Retina (tissue), 1 donor: ENCODE measurements at regions not wholly inside any gene's neighbourhood (a gene's known extent, or its start where the extent isn't known, plus 50 kb on each side); places are given as distances from the start of the nearest gene placed in this dataset.
"Not testable (repeated sequence)": the region's sequence is repeated elsewhere in the genome, so short reads cannot be mapped to it uniquely, and the experiment has no call there.

Source experiments
- DNase-seq: peaks from one replicate; pipeline ENCODE4 v3.0.0-alpha.2; 2016

DNA sequence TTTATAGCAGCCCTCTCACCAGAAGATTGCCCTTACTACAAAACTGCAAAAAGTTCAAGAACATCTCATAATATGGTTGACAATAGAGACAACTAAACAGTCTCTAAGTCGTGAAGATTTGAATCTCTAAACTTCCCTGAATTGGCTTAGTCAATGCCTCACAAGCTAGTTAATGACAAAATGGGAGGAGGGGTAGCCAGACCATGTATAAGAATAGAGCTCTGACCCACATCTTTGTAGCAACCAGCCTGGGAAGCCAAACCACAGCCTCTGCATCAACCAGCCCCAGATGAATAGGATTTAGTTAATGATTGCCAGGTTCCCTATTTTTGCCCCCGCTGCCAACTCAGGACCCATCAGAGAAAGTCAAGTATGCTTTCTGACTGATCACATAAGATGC, 1265.9 kb upstream of the PCDH10 start:
- not testable (repeated sequence) for DNase-seq

DNA sequence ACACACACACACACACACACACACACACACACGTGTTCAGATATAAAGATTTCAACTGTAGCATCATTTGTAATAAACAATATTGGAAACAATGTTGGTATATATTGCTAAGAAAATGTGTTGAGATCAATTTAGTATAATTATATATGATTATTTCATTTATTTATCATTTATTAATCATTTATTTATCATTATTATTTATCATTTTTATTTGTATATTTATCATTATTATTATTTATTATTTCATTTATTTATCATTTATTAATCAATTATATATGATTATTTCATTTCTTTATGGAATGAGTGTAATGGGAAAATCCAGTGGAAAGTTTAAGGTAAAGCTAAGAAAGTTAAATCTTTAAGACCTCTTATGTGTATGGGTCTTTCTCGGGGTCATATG, 1223.4 kb upstream of the PCDH10 start:
- not testable (repeated sequence) for DNase-seq

GRCh38 chr4:131967646-131968045, 1181.4 kb upstream of the PCDH10 start:
- not testable (repeated sequence) for DNase-seq

- DNase-seq, result peak; percentile 7
Measured at GRCh38 chr4:131974730-131975129, 1174.4 kb upstream of the PCDH10 start.

DNA sequence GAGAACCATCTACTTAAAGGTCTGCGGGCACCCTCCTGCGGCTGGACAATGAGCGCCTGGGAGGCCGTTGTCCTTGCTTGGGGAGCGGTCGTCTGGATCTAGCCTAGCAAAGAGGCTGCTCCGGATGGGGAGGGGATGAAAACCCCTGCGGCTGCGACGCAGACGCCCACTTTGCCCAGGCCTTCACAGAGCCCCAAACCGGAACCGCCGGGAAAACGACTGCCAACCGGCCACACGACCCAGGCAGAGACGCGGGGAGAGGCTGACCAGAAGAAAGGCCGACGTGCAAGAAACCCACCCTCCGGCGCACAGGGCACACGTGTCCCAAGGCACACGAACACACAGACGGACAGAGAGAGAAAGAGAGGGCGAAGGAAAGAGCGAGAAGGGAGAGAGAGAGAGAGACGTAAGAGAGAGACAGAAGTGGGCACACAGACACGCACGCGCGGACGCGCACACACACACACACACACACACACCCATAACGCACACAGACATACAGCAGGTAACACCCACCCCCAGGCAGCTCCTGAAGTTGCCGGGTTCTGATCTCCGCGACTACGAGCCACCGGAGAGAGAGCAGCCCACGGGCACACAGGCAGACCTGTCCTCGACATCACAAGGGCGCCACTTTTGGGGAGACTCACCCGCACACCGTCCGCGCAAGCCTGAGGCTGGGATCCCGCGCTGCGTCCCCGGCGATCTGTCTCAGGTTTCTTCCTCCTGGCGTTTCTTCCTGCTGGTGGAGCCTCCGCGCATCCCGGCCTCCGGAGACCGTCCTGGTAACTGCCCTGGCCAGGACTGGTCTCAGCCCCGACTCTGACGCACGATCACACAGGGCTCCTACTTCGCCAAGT, 1173.6 kb upstream of the PCDH10 start:
- DNase-seq, result peak; percentile 21

- DNase-seq, result not testable (repeated sequence)
Measured at GRCh38 chr4:131976133-131977002, 1172.7 kb upstream of the PCDH10 start.

DNA sequence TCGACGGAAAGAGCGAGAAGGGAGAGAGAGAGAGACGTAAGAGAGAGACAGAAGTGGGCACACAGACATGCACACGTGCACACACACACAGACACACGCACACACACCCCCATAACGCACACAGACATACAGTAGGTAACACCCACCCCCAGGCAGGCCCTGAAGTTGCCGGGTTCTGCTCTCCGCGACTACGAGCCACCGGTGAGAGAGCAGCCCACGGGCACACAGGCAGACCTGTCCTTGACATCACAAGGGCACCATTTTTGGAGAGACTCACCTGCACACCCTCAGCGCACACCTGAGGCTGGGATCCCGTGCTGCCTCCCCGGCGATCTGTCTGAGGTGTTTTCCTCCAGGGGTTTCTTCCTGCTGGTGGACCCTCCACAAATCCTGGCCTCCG, 1171.0 kb upstream of the PCDH10 start:
- DNase-seq, result no peak

- no peak for DNase-seq
Measured at GRCh38 chr4:131989576-131989975, 1159.5 kb upstream of the PCDH10 start.

GRCh38 chr4:132001542-132001941, 1147.6 kb upstream of the PCDH10 start:
- DNase-seq, result no peak

DNA sequence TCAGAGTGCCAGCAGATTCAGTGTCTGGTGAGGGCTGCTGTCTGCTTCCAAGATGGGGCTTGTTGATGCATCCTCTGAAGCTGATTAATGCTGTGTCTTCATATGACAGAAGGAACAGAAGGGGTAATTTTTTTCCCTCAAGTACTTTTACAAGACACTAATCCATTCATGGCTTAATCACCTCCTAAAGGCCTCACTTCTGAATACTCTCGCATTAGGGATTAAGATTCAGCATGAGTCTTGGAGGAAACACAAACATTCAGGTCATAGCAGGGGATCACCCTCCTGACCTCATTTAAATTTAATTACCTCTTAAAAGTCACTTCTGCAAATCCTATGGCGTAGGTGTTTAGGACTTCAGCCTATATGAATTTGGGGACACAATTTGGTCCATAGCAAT, 1145.5 kb upstream of the PCDH10 start:
- DNase-seq, result no peak

- DNase-seq, result no peak
Measured at GRCh38 chr4:132015321-132015720, 1133.8 kb upstream of the PCDH10 start.

DNA sequence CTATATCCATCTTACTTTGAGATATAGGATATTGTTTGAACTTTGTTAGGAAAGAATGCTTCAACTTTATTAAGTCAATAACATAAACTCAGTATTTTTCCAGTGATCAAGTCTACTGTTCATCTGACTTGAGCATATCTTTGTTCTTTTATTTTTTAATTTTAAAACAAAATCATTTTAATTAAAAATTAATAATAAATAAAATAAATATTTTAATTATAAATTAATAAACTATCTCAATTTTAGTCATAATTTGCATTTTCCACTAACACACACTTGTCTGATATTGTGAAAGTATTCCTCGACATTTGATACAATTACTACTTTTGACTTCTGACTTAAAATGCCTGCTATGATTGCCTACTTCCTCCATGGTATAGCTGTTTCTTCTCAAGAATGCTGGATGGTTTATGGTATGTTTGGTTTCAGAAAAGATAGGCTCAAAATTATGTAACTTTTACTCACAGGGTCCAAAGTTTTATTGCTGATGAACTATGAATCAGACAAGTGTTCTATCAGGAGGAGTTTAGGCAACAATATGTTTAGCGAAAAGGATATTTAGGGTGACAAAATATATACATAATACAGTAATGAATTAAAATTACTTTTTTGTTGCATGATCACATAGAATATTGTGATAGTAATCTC, 1132.3 kb upstream of the PCDH10 start:
- no peak for DNase-seq

GRCh38 chr4:132026166-132026565, 1122.9 kb upstream of the PCDH10 start:
- no peak for DNase-seq

- no peak for DNase-seq
Measured at GRCh38 chr4:132026816-132027215, 1122.3 kb upstream of the PCDH10 start.

DNA sequence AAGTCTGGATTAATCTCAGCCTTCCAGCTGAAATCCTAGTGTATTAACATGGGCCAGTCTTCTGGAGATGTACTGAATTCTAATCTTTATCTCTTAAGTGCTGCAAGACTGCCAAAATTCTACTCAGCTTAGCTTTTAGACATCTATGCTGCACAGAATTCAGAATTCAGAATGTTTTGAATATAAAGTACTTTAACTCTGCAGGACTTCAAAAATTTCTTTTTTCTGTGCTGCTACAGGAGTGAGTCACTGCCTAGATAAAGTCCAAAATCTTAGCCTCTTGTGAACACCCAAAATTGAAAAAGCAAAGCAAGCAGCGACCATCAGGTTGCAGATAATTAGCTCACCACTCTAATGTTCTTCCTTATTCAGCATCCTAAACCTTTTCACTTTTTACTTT, 1092.6 kb upstream of the PCDH10 start:
- no peak for DNase-seq

GRCh38 chr4:132059227-132059626, 1089.9 kb upstream of the PCDH10 start:
- DNase-seq, result no peak

GRCh38 chr4:132062611-132063239, 1086.4 kb upstream of the PCDH10 start:
- DNase-seq, result no peak

GRCh38 chr4:132063829-132064228, 1085.3 kb upstream of the PCDH10 start:
- no peak for DNase-seq

DNA sequence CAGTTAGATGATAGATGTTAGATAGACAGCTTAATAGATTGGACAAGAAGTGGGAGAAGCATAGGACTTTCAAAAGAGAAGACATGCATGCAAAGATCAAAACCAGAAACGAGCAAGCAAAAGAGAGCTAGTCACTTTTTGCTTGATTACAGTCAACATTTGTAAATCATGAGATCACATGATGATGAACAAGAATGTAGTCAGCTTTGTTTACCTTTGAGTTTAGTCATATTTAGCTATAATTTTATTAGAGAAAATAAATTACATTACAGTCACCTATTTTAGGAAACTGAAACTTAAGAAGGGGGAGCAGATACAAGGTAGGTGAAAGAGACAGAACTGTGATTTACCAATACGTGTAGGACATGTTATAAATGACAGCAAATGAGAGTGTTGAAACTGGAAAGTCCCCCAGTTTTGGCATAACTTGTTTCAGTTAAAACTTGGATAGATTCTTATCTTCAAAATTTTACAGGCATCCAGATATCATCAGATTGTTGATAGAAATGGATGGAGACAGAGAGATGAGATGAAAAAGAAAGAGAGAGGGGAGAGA, 1083.1 kb upstream of the PCDH10 start:
- no peak for DNase-seq

GRCh38 chr4:132071815-132072214, 1077.3 kb upstream of the PCDH10 start:
- no peak for DNase-seq

- no peak for DNase-seq
Measured at GRCh38 chr4:132076829-132077228, 1072.3 kb upstream of the PCDH10 start.

DNA sequence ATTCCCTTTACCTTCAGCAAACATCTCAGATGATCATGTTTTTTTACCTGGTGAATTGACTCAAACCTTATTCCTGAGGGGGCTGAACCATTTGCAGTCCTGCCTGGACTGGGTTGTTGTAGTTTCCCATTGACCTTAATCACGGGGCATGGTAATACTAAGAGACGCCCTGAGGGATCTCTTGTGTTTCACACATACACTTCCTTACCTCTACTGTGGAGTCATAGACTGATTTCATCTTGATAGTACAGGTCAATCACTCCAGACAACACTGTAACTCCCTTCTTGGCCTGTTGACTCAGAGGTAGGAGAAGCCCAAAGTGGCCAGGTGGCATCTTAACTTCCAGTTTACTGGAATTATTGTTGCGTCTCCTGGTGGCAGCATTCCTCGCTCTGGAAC, 1064.0 kb upstream of the PCDH10 start:
- no peak for DNase-seq

- no peak for DNase-seq
Measured at GRCh38 chr4:132094017-132094416, 1055.1 kb upstream of the PCDH10 start.
